SK-N-MC (cell line): ENCODE measurements at regions not wholly inside any gene's neighbourhood (a gene's known extent, or its start where the extent isn't known, plus 50 kb on each side); places are given as distances from the start of the nearest gene placed in this dataset.

Source experiments
- EZH2 ChIP-seq: fragments of 200-600 bp; sonication (generic); IDR thresholded peaks from one replicate; pipeline ENCODE4 v1.6.1; 2017; ENCODE audit warnings: antibody characterized with exemption
- POLR2AphosphoS5 ChIP-seq: IDR thresholded peaks from 2 replicates; pipeline ENCODE4 v1.6.1; 2012; ENCODE audit warnings: mild to moderate bottlenecking, low read depth, low read length, borderline replicate concordance

- TF ChIP-seq POLR2AphosphoS5 (no peak), EZH2 (no peak)
Observed at GRCh38 chr15:58286523-58286922, 145.3 kb upstream of the LIPC start.
